Calu3 (cell line): ENCODE measurements at regions not wholly inside any gene's neighbourhood (a gene's known extent, or its start where the extent isn't known, plus 50 kb on each side); places are given as distances from the start of the nearest gene placed in this dataset.
"Not testable (repeated sequence)": the region's sequence is repeated elsewhere in the genome, so short reads cannot be mapped to it uniquely, and the experiment has no call there.

Experiments used
- BruUV-seq: library from RNA; stranded (reverse); fragments of 400-500 nt; replicated peaks from 2 replicates; lab custom pipeline; 2021; lab: Mats Ljungman, UMichigan
- CTCF ChIA-PET: fragments of 300-600 bp; sonication (Branson Sonifier 250); formaldehyde crosslinking; loops from one replicate; lab custom pipeline; 2022; ENCODE audit warnings: antibody characterized with exemption; lab: Charles Lee
- DNase-seq: peaks from one replicate; pipeline ENCODE4 v3.0.0; 2022
- H3K27ac Mint-ChIP-seq: one replicate; pipeline ENCODE4 v1.8.0; 2022; ENCODE audit warnings: mixed read lengths; ENCODE audit not compliant: unreplicated experiment
- H3K27me3 Mint-ChIP-seq: one replicate; pipeline ENCODE4 v1.8.0; 2022; ENCODE audit warnings: mixed read lengths; ENCODE audit not compliant: unreplicated experiment
- H3K36me3 Mint-ChIP-seq: one replicate; pipeline ENCODE4 v1.8.0; 2022; ENCODE audit warnings: mild to moderate bottlenecking, moderate library complexity, mixed read lengths; ENCODE audit not compliant: insufficient read depth, unreplicated experiment
- H3K4me1 Mint-ChIP-seq: one replicate; pipeline ENCODE4 v1.8.0; 2022; ENCODE audit warnings: mild to moderate bottlenecking, low read depth, mixed read lengths; ENCODE audit not compliant: unreplicated experiment
- H3K4me3 Mint-ChIP-seq: one replicate; pipeline ENCODE4 v1.8.0; 2022; ENCODE audit warnings: mild to moderate bottlenecking, low read depth, moderate library complexity, mixed read lengths; ENCODE audit not compliant: unreplicated experiment
- H3K9me3 Mint-ChIP-seq: one replicate; pipeline ENCODE4 v1.8.0; 2022; ENCODE audit warnings: low read depth, mixed read lengths; ENCODE audit not compliant: unreplicated experiment
- CTCF ChIP-seq: fragments of 200-600 bp; IDR thresholded peaks from one replicate; pipeline ENCODE4 v1.8.0; 2022; ENCODE audit warnings: antibody characterized with exemption; ENCODE audit not compliant: unreplicated experiment
- intact Hi-C: fragments of 100-400 bp; cut with micrococcal nuclease; formaldehyde crosslinking; loops from one replicate; pipeline ENCODE4 v1.10.0; 2022; ENCODE audit not compliant: unreplicated experiment

GRCh38 chr14:53252141-53252540, 99.0 kb upstream of the DDHD1 start:
- no peak for TF ChIP-seq CTCF
- H3K4me1 Mint-ChIP-seq: no peaks in the 10 kb centered on the region
- H3K36me3 Mint-ChIP-seq: no peaks in the 10 kb centered on the region
- H3K27me3 Mint-ChIP-seq: peaks cover 8% of the 10 kb centered on the region
- H3K27ac Mint-ChIP-seq: no peak overlapping the region
- H3K9me3 Mint-ChIP-seq: peaks cover 2% of the 10 kb centered on the region
- CTCF ChIA-PET: no interaction called here
- no peak for DNase-seq
- no peak overlapping the region for H3K4me3 Mint-ChIP-seq
- BruUV-seq: no TSS peak
- intact Hi-C loops: no loop called here

- no peak for DNase-seq
- BruUV-seq: no TSS peak
- no peak for TF ChIP-seq CTCF
- Mint-ChIP-seq H3K9me3 (peaks cover 5% of the 10 kb centered on the region), H3K4me1 (no peaks in the 10 kb centered on the region), H3K27me3 (peaks cover 8% of the 10 kb centered on the region), H3K36me3 (no peaks in the 10 kb centered on the region), H3K4me3 (no peak overlapping the region), H3K27ac (no peak overlapping the region)
- intact Hi-C loops: no loop called here
- CTCF ChIA-PET: no interaction called here
These were observed 95.9 kb upstream of the DDHD1 start for GRCh38 chr14:53249059-53249458.

GRCh38 chr14:53247596-53248370, 94.7 kb upstream of the DDHD1 start:
- peaks cover 8% of the 10 kb centered on the region for H3K27me3 Mint-ChIP-seq
- intact Hi-C loops: no loop called here
- H3K36me3 Mint-ChIP-seq: no peaks in the 10 kb centered on the region
- DNase-seq: no peak
- H3K4me3 Mint-ChIP-seq: no peak overlapping the region
- no peaks in the 10 kb centered on the region for H3K4me1 Mint-ChIP-seq
- H3K9me3 Mint-ChIP-seq: peaks cover 4% of the 10 kb centered on the region
- CTCF ChIA-PET: no interaction called here
- no TSS peak for BruUV-seq
- TF ChIP-seq CTCF: no peak
- no peak overlapping the region for H3K27ac Mint-ChIP-seq

GRCh38 chr14:53242898-53243297, 89.8 kb upstream of the DDHD1 start:
- intact Hi-C loops, H3K36me3 Mint-ChIP-seq, H3K27ac Mint-ChIP-seq, H3K4me3 Mint-ChIP-seq, H3K4me1 Mint-ChIP-seq, CTCF ChIA-PET, H3K9me3 Mint-ChIP-seq, BruUV-seq, DNase-seq, H3K27me3 Mint-ChIP-seq: not testable (repeated sequence)

- Mint-ChIP-seq H3K4me3 (no peak overlapping the region), H3K4me1 (no peaks in the 10 kb centered on the region), H3K36me3 (no peaks in the 10 kb centered on the region), H3K9me3 (no peaks in the 10 kb centered on the region), H3K27me3 (no peaks in the 10 kb centered on the region), H3K27ac (no peak overlapping the region)
- no TSS peak for BruUV-seq
- DNase-seq: no peak
- no peak for TF ChIP-seq CTCF
- CTCF ChIA-PET: no interaction called here
- intact Hi-C loops: no loop called here
These were observed 84.4 kb upstream of the DDHD1 start for GRCh38 chr14:53237488-53237887.
